HUDEP-2 (cell line): ENCODE measurements at regions not wholly inside any gene's neighbourhood (a gene's known extent, or its start where the extent isn't known, plus 50 kb on each side); places are given as distances from the start of the nearest gene placed in this dataset.

ENCODE experiments used
- DNase-seq, 76 experiments: peaks; one replicate each; lab custom pipeline; 2025; ENCODE audit not compliant: unreplicated experiment in 76 of 76; lab: John Stamatoyannopoulos, UW

DNA sequence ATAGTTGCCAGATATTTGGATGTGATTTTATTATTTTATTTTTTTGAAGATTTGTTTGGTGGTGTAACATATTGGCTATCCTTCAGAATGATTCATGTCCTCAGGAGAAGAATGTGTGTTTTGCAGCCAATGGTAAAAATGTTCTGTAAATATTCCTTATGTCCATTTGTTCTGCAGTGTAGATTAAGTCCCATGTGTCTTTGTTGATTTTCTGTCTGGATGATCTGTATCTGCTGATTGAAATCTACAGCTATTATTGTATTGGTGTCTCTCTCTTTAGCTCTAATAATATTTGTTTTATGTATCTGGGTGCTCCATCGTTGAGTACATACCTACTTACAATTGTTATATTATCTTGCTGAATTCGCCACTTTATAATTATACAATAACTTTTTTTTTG is 1641.7 kb downstream of the OTOL1 start:
- no peak for DNase-seq

GRCh38 chr3:163132111-163132510 is 1635.5 kb downstream of the OTOL1 start:
- no peak for DNase-seq

GRCh38 chr3:163129287-163129686 is 1632.7 kb downstream of the OTOL1 start:
- no peak for DNase-seq

DNA sequence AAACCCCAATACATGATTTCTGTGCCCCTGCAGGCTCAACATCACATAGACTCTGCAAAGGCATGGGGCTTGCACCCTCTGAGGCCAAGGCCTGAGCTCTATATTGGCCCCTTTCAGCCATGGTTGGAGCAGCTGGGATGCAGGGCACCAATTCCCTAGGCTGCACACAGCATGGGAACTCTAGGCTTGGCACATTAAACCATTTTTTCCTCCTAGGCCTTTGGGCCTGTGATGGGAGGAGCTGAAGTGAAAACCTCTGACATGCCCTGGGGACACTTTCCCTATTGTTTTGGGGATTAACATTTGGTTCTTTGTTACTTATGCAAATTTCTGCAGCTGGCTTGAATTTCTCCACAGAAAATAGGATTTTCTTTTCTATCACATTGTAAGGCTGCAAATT is 1629.5 kb downstream of the OTOL1 start:
- no peak for DNase-seq
